GM11168 (cell line): ENCODE measurements at regions not wholly inside any gene's neighbourhood (a gene's known extent, or its start where the extent isn't known, plus 50 kb on each side); places are given as distances from the start of the nearest gene placed in this dataset.

Experiments
- in situ Hi-C: fragments of 300-500 bp; cut with MboI; formaldehyde crosslinking; loops from one replicate; pipeline ENCODE4 v1.12.0; 2022; ENCODE audit warnings: low sequenced_read_pairs; ENCODE audit not compliant: unreplicated experiment

DNA sequence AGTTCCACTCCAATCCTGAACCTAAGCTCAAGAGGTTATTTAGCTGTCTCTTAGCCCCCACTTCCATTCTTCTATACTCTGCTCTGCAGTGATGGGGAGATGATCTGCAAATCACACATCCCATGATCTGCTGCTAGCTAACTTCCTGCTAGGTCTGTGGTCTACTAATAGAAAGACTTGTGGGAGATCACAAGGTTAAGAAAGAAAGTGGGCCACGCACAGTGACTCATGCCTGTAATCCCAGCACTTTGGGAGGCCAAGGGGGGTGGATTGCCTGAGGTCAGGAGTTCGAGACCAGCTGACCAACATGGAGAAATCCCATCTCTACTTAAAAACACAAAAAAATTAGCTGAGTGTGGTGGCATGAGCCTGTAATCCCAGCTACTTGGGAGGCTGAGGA lies 471.1 kb upstream of the NWD2 start:
- in situ Hi-C loops: no loop called here

DNA sequence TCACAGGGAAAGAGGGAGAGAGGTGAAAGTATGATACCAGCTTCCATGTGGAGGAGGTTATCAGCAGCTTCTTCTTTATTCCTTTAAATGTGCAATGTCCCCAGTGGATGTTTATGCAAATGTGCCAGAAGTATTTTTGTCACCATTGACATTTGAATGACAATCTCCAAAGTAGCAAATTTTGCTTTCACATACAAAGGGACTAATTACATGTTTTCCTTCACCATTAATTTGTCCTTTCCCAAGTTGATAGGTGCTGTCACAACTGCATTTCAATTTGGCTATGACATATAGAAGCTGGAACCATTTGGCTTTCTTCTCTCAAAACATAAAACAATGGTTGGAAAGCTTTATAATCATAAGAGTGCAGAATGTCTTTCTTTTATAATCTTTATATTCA lies 469.0 kb upstream of the NWD2 start:
- in situ Hi-C loops: no loop called here

DNA sequence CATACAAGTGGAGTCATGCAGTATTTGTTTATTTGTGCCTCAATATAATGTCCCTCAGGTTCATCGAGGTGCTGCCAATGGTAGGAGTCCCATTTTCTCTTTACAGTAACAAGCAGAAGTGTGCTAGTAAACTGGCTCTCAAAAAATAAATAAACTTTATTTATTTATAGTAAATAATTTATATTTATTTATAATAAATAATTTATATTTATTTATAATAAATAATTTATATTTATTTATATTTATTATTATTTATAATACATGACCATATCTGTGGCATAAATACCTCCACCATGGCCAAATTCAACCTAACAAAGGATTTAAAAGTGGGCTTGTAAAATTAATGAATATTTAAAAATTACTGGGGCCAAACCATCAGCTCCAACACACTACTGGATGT lies 464.9 kb upstream of the NWD2 start:
- in situ Hi-C loops: no loop called here

DNA sequence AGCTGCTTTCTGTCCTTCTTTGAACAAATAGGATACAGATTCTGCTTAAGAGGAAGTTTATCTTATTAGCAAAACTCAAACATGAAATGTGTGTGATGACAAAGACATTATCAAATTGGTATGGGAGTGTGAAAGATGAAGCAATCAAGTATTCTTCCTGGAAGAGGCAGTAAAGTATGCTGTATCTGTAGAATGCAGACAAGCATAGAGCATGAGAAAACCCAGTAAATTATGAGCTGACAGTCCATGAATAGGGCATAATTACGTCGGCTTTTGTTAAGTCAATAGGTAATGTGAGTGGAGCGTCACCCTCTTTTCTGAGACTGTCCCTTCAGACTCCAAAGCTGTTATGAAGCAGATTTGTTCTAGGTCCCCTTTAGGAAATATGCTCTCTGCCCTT lies 458.6 kb upstream of the NWD2 start:
- in situ Hi-C loops: no loop called here

DNA sequence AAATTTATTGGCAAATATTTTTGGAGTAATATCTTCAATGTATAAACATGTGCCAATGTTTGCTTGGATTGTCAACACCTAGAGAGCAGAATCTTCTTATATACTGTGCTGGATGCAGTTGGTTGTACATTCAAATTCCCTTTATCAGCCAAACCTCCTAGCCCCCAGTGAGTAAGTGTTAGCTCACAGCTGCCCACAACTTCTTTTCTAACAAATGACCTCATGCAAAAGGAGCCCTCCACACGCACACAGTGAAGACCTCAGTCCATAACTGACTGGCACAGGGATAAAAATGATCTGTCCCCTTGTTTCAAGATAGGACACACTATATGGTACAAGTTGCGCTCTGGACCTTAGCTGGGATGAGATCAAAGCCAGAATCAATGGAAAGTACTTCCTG lies 458.0 kb upstream of the NWD2 start:
- in situ Hi-C loops: no loop called here

- in situ Hi-C loops: no loop called here
Observed at GRCh38 chr4:36794716-36795115, 449.8 kb upstream of the NWD2 start.

- in situ Hi-C loops: no loop called here
Observed at GRCh38 chr4:36812149-36812548, 432.4 kb upstream of the NWD2 start.

DNA sequence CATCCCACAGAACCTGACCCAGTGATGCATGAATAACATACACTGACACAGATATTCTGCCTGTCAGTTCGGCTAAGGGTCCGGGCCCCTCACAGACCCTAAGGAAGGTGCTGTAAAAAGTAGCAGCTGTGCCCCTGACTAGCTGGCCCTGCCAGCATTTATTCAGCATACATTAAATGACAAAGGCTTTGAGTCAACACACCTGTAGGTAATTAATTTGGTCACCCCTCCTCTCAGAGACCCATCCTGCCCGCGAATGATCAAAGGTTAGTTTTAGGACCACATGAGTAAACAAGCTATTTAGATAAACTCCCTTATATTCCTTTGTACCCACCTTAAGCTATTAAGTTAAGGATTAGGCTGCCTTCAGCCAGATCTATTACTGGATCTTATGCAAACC lies 429.0 kb upstream of the NWD2 start:
- in situ Hi-C loops: no loop called here

DNA sequence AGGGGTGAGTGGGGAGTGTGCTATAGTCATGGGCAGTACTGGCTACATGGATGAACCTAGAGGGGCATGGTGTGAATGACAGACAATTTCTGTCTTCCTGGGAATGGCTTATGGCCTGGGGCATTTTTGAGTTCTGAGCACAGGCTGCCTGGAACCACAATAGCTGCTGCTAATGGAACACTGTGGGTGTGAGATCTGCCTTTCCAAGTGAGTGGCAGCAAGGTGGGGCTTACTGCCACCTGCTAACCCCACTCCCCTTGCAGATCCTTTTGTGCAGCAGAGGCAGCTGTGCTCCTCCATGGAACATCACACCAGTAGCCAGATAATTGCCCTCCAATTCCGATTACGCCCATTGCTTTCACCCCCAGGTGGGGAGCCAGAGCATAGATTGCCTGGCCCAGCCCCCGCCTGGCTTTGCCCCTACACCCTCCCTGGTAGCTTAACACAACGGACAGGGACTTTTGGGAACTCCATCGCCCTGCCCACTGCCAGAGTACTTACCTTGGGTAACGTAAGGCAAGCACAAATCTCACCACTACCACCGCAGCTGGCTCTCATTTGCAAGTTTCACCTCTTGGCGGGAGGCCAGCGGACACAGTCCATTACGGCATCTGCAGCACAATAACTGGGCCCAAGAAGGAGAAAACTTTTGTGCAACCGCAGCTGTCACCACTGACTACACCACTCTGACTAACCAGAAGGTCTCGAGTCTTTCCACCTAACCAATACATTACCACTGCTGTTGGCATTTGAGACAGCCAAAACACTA lies 421.2 kb upstream of the NWD2 start:
- in situ Hi-C loops: no loop called here

- in situ Hi-C loops: no loop called here
Observed at GRCh38 chr4:36824682-36825081, 419.9 kb upstream of the NWD2 start.

DNA sequence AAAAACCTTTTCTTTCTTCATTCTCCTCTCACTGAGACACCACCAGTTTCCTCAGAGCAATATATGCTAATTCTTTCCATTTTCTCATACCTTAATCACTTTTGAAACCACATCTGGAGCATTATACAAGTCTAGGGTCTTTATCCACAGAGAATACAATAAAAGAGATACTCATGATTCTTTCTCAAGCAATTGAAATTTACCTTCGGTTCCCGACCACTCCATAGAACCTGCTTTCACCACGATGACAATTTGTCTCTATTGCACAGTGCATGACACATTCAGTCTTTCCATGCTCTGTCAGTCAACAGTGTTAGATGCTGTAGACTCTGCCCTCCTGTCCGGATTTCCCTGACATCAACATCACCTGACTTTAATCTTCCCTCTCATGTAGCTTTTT lies 409.3 kb upstream of the NWD2 start:
- in situ Hi-C loops: no loop called here

DNA sequence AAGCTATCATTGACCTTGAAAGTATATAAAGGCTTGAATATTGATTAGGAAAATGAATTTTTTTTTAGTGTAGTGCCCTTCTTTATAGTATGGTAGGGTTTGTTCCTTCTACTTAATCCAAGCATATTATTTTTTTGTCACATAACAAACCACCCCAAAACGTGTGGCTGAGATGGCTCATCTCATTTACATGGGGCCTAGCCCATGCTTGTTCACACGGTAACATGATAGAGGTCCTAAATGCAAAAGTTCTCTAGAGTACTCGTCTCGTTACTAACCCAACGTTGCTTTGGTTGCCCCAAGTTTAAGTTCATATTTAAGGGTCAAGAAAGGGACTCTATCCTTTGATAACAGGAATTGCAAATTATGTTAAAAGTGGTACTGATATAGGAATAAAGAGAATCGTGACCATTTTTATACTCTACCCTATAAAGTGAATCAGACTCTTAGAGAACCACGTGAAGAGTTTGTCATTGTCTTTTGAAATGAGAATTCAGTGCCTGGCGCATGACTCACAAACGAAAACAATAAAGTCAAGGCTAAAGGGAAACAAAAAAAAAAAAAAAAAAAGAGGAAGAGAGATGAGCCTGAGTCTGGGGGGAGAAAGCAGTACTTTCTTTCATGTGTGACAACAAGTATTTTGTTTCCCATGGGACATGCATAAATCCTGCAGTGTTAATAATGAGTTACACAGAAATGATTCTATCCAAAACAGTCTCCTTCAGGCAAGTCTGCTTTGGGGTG lies 402.8 kb upstream of the NWD2 start:
- in situ Hi-C loops: no loop called here

- in situ Hi-C loops: no loop called here
Observed at GRCh38 chr4:36844448-36844847, 400.1 kb upstream of the NWD2 start.

- in situ Hi-C loops: no loop called here
Observed at GRCh38 chr4:36852856-36853255, 391.7 kb upstream of the NWD2 start.

DNA sequence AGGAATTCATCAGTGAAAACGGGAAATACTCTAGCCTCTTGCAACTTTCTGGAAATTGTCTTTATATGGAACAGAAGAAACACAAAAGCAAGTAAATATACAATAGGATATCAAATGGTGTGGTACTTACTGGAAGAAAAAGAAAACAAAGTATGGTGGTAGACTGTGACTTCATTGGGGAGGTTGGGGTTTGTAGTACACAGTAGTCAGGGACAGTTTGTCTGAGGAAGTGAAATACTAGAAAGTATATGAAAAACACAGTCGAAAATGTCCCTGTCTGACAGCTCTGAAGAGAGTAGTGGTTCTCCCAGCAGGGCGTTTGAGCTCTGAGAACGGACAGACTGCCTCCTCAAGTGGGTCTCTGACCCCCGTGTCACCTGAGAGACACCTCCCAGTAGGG lies 390.0 kb upstream of the NWD2 start:
- in situ Hi-C loops: no loop called here

DNA sequence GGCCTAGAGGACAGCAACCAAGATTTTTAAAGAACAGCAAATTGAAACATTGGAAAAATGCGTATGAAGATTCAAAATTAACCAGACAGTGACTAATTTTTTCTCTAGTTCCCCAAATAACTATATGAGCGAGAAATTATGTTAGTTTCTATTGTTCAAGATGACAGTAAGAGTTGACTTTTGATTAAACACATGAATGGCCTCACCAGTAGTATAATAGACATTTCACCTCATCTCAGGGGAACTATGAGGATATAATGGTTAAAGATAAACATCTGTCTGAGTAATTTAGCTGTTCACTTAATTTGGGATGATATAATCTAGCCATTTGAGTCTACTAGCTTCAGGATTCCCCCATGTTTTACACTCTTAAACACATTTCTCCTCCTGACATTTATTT lies 380.9 kb upstream of the NWD2 start:
- in situ Hi-C loops: no loop called here

- in situ Hi-C loops: no loop called here
Observed at GRCh38 chr4:36870121-36870520, 374.4 kb upstream of the NWD2 start.

DNA sequence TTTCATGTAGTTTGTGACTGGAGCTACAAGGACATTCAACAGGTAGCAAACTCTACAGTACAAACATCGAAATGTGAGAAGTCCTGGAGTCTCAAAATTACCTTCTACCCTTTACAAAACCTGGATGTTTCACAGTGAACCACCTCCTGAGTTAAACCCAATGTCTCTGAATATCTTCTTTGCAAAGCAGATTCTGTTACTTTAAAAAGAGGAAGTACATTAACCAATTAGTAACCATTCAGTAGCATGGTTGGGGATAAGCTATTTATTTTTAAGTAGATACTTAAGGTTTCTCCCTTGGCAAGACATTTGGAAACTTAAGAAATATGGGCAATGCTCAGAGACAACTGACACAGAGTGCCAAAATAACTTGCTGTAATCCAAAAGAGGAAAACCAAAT lies 371.9 kb upstream of the NWD2 start:
- in situ Hi-C loops: no loop called here

GRCh38 chr4:36884151-36884550 lies 360.4 kb upstream of the NWD2 start:
- in situ Hi-C loops: no loop called here

DNA sequence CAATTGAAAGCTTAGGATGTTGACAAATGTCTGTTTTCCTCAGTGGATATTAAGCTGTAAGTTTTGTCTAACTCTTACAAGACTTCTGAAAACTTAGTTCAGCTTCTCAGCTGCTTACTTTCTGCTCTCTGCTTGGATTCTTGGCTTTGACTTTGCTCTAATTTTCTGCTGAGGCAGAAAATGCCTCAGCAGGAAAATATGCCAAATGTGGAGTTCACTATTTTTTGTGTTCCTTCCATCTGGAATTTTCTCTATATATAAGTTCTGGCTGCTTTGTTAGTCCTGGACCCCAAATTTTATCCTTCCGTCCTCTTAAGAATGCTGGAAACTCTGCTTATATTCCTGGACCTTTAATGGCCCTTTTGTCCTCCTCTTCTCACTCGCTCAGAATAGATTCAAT lies 352.6 kb upstream of the NWD2 start:
- in situ Hi-C loops: no loop called here

DNA sequence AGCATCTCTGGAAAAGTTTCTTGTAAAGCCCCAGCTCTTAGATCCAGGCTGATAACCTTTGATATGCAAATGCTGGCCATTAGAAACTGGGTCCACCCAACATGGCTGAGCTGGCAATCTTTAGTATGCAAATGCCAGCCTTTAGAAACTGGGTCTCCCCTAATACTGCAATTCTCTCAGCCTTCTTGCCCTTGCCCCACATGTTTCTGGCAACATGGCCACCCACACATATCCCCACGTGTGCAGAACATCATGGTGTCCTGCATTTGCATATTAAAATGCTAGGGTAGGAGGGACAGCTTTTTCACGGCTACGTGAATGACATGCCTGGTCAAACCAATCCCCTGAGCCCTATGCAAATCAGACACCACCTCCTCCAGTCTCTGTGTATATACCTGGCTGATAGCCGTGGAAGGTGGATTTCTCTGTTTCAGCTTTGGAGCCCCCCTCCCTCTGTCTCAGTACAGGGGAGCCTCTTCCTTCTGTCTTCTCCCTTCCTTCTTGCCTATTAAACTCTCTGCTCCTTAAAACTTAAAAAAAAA lies 344.0 kb upstream of the NWD2 start:
- in situ Hi-C loops: no loop called here

DNA sequence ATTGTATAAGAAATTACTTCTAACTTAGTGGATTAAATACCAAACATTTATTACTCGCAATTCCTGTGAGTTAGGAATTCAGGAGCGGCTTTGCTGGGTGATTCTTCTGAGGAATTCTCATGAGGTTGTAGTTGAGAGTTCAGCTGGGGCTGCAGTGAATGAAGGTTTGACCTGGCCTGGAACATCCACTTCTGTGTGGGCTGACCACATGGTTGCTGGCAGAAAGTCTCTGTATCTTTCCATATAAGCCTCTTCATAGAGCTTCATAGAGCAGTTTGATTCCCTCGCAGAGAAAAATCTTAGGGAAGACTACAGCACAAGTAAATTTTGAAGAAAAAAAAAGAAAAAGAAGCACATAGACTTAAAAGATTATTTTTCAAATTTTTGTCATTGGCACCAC lies 339.7 kb upstream of the NWD2 start:
- in situ Hi-C loops: no loop called here
